OCI-LY7 (cell line): ENCODE measurements at regions not wholly inside any gene's neighbourhood (a gene's known extent, or its start where the extent isn't known, plus 50 kb on each side); places are given as distances from the start of the nearest gene placed in this dataset.
"Not testable (repeated sequence)": the region's sequence is repeated elsewhere in the genome, so short reads cannot be mapped to it uniquely, and the experiment has no call there.

ENCODE experiments used
- CTCF ChIP-seq: fragments of 200-600 bp; sonication (generic); conservative IDR thresholded peaks from 2 replicates; pipeline ENCODE4 v1.5.1; 2014; ENCODE audit warnings: mild to moderate bottlenecking, antibody characterized with exemption, low read length, moderate library complexity, mixed read lengths
- EZH2phosphoT487 ChIP-seq: fragments of 200-600 bp; sonication (generic); IDR thresholded peaks from 2 replicates; pipeline ENCODE4 v1.6.1; 2018; ENCODE audit warnings: low read depth, borderline replicate concordance, mild to moderate bottlenecking, mixed run types, antibody characterized with exemption, low read length, moderate library complexity, mixed read lengths

GRCh38 chr3:20970807-20971206, 780.2 kb downstream of the ZNF385D start:
- not testable (repeated sequence) for TF ChIP-seq CTCF, EZH2phosphoT487
